ENCODE measurements at regions not wholly inside any gene's neighbourhood (a gene's known extent, or its start where the extent isn't known, plus 50 kb on each side); places are given as distances from the start of the nearest gene placed in this dataset.
"Not testable (repeated sequence)": the region's sequence is repeated elsewhere in the genome, so short reads cannot be mapped to it uniquely, and the experiment has no call there.

- in situ Hi-C loops (cut with MboI; ENCODE audit: low sequenced_read_pairs) = no loop called here
Measured at GRCh38 chr5:179411161-179411841, 66.0 kb upstream of the ADAMTS2 start.

GRCh38 chr5:179410291-179411160, 65.3 kb upstream of the ADAMTS2 start:
- in situ Hi-C loops (cut with MboI; ENCODE audit: low sequenced_read_pairs) = no loop called here

- in situ Hi-C loops (cut with MboI; ENCODE audit: low sequenced_read_pairs) = no loop called here
Measured at GRCh38 chr5:179409806-179410205, 64.5 kb upstream of the ADAMTS2 start.

- in situ Hi-C loops (cut with MboI; ENCODE audit: low sequenced_read_pairs) = no loop called here
Measured at GRCh38 chr5:179408611-179409010, 63.4 kb upstream of the ADAMTS2 start.

GRCh38 chr5:179407191-179408175, 62.2 kb upstream of the ADAMTS2 start:
- in situ Hi-C loops (cut with MboI; ENCODE audit: low sequenced_read_pairs) = no loop called here

GRCh38 chr5:179406031-179406961, 61.0 kb upstream of the ADAMTS2 start:
- in situ Hi-C loops (cut with MboI; ENCODE audit: low sequenced_read_pairs) = no loop called here

GRCh38 chr5:179405426-179406030, 60.3 kb upstream of the ADAMTS2 start:
- in situ Hi-C loops (cut with MboI; ENCODE audit: low sequenced_read_pairs) = no loop called here

GRCh38 chr5:179405054-179405416, 59.8 kb upstream of the ADAMTS2 start:
- in situ Hi-C loops (cut with MboI; ENCODE audit: low sequenced_read_pairs) = no loop called here

- in situ Hi-C loops (cut with MboI; ENCODE audit: low sequenced_read_pairs) = no loop called here
Measured at GRCh38 chr5:179404321-179405053, 59.2 kb upstream of the ADAMTS2 start.

GRCh38 chr5:179403426-179404147, 58.3 kb upstream of the ADAMTS2 start:
- in situ Hi-C loops (cut with MboI; ENCODE audit: low sequenced_read_pairs) = no loop called here

GRCh38 chr5:179400435-179400834, 55.2 kb upstream of the ADAMTS2 start:
- in situ Hi-C loops (cut with MboI; ENCODE audit: low sequenced_read_pairs) = not testable (repeated sequence)

- in situ Hi-C loops (cut with MboI; ENCODE audit: low sequenced_read_pairs) = no loop called here
Measured at GRCh38 chr5:179400020-179400419, 54.8 kb upstream of the ADAMTS2 start.

GRCh38 chr5:179399327-179399726, 54.1 kb upstream of the ADAMTS2 start:
- in situ Hi-C loops (cut with MboI; ENCODE audit: low sequenced_read_pairs) = not testable (repeated sequence)

GRCh38 chr5:179397516-179397915, 52.3 kb upstream of the ADAMTS2 start:
- in situ Hi-C loops (cut with MboI; ENCODE audit: low sequenced_read_pairs) = no loop called here
